ENCODE measurements at regions not wholly inside any gene's neighbourhood (a gene's known extent, or its start where the extent isn't known, plus 50 kb on each side); places are given as distances from the start of the nearest gene placed in this dataset.

DNA sequence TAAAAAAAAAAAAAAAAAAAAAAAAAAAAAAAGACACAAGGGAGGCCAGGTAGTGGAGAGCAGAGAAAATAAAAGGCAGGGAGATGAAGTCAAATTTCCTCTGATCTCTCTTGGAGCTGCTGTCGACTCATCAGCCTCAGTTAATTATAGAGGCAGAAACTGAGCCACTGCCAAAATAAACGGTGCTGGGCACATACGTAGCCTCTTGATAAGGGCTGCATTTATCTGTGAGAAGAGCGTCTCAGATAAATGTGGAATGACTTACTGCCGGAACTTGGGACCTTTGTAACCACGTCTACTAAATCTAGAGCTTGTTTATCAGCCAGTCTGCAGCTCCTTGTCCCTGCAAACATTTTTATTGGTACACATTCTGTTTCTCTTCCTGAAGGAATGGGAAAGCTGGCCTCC is 162.3 kb downstream of the BAMBI start (continued):
- TF ChIP-seq MTF1 (CRISPR knock-in tag; IDR thresholded peaks at IDR 0.05; ENCODE audit: borderline replicate concordance) = no peak
- TF ChIP-seq ZNF76 (CRISPR knock-in tag; IDR thresholded peaks at IDR 0.05; ENCODE audit: borderline replicate concordance) = no peak
- no peak for TF ChIP-seq ZNF408 (CRISPR knock-in tag; IDR thresholded peaks at IDR 0.05; ENCODE audit: low read depth)
- TF ChIP-seq, protein P1, sequence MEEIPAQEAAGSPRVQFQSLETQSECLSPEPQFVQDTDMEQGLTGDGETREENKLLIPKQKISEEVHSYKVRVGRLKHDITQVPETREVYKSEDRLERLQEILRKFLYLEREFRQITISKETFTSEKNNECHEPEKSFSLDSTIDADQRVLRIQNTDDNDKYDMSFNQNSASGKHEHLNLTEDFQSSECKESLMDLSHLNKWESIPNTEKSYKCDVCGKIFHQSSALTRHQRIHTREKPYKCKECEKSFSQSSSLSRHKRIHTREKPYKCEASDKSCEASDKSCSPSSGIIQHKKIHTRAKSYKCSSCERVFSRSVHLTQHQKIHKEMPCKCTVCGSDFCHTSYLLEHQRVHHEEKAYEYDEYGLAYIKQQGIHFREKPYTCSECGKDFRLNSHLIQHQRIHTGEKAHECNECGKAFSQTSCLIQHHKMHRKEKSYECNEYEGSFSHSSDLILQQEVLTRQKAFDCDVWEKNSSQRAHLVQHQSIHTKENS (CRISPR knock-in tag; IDR thresholded peaks at IDR 0.05) = no peak
- TF ChIP-seq, protein P2, sequence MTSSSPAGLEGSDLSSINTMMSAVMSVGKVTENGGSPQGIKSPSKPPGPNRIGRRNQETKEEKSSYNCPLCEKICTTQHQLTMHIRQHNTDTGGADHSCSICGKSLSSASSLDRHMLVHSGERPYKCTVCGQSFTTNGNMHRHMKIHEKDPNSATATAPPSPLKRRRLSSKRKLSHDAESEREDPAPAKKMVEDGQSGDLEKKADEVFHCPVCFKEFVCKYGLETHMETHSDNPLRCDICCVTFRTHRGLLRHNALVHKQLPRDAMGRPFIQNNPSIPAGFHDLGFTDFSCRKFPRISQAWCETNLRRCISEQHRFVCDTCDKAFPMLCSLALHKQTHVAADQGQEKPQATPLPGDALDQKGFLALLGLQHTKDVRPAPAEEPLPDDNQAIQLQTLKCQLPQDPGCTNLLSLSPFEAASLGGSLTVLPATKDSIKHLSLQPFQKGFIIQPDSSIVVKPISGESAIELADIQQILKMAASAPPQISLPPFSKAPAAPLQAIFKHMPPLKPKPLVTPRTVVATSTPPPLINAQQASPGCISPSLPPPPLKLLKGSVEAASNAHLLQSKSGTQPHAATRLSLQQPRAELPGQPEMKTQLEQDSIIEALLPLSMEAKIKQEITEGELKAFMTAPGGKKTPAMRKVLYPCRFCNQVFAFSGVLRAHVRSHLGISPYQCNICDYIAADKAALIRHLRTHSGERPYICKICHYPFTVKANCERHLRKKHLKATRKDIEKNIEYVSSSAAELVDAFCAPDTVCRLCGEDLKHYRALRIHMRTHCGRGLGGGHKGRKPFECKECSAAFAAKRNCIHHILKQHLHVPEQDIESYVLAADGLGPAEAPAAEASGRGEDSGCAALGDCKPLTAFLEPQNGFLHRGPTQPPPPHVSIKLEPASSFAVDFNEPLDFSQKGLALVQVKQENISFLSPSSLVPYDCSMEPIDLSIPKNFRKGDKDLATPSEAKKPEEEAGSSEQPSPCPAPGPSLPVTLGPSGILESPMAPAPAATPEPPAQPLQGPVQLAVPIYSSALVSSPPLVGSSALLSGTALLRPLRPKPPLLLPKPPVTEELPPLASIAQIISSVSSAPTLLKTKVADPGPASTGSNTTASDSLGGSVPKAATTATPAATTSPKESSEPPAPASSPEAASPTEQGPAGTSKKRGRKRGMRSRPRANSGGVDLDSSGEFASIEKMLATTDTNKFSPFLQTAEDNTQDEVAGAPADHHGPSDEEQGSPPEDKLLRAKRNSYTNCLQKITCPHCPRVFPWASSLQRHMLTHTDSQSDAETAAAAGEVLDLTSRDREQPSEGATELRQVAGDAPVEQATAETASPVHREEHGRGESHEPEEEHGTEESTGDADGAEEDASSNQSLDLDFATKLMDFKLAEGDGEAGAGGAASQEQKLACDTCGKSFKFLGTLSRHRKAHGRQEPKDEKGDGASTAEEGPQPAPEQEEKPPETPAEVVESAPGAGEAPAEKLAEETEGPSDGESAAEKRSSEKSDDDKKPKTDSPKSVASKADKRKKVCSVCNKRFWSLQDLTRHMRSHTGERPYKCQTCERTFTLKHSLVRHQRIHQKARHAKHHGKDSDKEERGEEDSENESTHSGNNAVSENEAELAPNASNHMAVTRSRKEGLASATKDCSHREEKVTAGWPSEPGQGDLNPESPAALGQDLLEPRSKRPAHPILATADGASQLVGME (CRISPR knock-in tag; IDR thresholded peaks at IDR 0.05) = no peak
- TF ChIP-seq ATF1 (CRISPR knock-in tag; IDR thresholded peaks at IDR 0.05) = no peak
- TF ChIP-seq ATF1 (tag; IDR thresholded peaks at IDR 0.05) = peak; percentile 84
- no peak for TF ChIP-seq FOS (IDR thresholded peaks at IDR 0.05; ENCODE audit: extremely low read depth, insufficient read length)
- peak; percentile 94 for TF ChIP-seq SOX6 (IDR thresholded peaks at IDR 0.05)
- no peak for TF ChIP-seq SNIP1 (IDR thresholded peaks at IDR 0.05; ENCODE audit: low read depth)
- no peak for TF ChIP-seq ADNP (tag; IDR thresholded peaks at IDR 0.05)
- TF ChIP-seq PCBP2 (IDR thresholded peaks at IDR 0.05; ENCODE audit: low read depth, low read length, poor library complexity, severe bottlenecking) = no peak
- TF ChIP-seq HMGN3 (IDR thresholded peaks at IDR 0.05; ENCODE audit: borderline replicate concordance, extremely low read depth, insufficient read length, low read depth, low read length) = peak; percentile 77
- peak; percentile 88 for TF ChIP-seq MTA3 (IDR thresholded peaks at IDR 0.05; ENCODE audit: borderline replicate concordance)
- no peak for TF ChIP-seq HNRNPK (IDR thresholded peaks at IDR 0.05; ENCODE audit: low read depth, low read length, poor library complexity, severe bottlenecking)
- TF ChIP-seq KDM5B (IDR thresholded peaks at IDR 0.05; ENCODE audit: insufficient replicate concordance, low read depth, low read length) = no peak
- no peak for TF ChIP-seq MIER1 (IDR thresholded peaks at IDR 0.05; ENCODE audit: low read depth)
- no peak for TF ChIP-seq NFXL1 (CRISPR knock-in tag; IDR thresholded peaks at IDR 0.05)
- TF ChIP-seq RAD21 (CRISPR knock-in tag; conservative IDR thresholded peaks at IDR 0.05 in 1 of 2, IDR thresholded peaks at IDR 0.05 in 1 of 2) = peak in 1 of 2 experiments; percentile 18; a peak in 1 of 4 replicates
- peak; percentile 84 for TF ChIP-seq FOXM1 (IDR thresholded peaks at IDR 0.05; ENCODE audit: low read depth)
- TF ChIP-seq FOXM1 (CRISPR knock-in tag; IDR thresholded peaks at IDR 0.05; ENCODE audit: low read depth) = no peak
- peak; percentile 87 for TF ChIP-seq FOXJ2 (tag; IDR thresholded peaks at IDR 0.05)
- TF ChIP-seq HOXB6 (CRISPR knock-in tag; IDR thresholded peaks at IDR 0.05; ENCODE audit: borderline replicate concordance) = no peak
- TF ChIP-seq SETDB1 (IDR thresholded peaks at IDR 0.05; ENCODE audit: low read length) = no peak
- TF ChIP-seq WHSC1 (IDR thresholded peaks at IDR 0.05; ENCODE audit: low read length) = no peak
